H1 (cell line): ENCODE measurements at regions not wholly inside any gene's neighbourhood (a gene's known extent, or its start where the extent isn't known, plus 50 kb on each side); places are given as distances from the start of the nearest gene placed in this dataset.

Experiments
- CTCF ChIA-PET: fragments of 300-600 bp; sonication (Branson Sonifier 250); formaldehyde crosslinking; loops from one replicate; lab custom pipeline; 2021; ENCODE audit not compliant: partially characterized antibody; lab: Charles Lee
- POLR2A ChIA-PET: fragments of 300-600 bp; sonication (Branson Sonifier 250); formaldehyde crosslinking; loops from one replicate; lab custom pipeline; 2021; ENCODE audit warnings: inconsistent platforms; ENCODE audit not compliant: partially characterized antibody; lab: Charles Lee
- DNase-seq, 2 experiments: peaks; one replicate each; pipeline versions ENCODE4 v3.0.0 to v3.0.0-alpha.2; 2010 to 2022; ENCODE audit warnings: low spot score in 2 of 2, low read depth in 1 of 2, mixed read lengths in 1 of 2
- FAIRE-seq: peaks from 2 replicates; lab custom pipeline; 2011; peaks lifted over from hg19 to GRCh38; lab: Jason Lieb, UNC
- H2AFZ ChIP-seq: 2 replicates; pipeline ENCODE4 v1.8.1; 2012; ENCODE audit warnings: low read length, inconsistent platforms
- H2AK5ac ChIP-seq: 2 replicates; pipeline ENCODE4 v1.6.1; 2013; ENCODE audit warnings: low read depth, low read length
- H2BK120ac ChIP-seq: replicated peaks from 2 replicates; pipeline ENCODE3; 2013; ENCODE audit warnings: low read depth, low read length, inconsistent platforms
- H2BK12ac ChIP-seq: 2 replicates; pipeline ENCODE4 v1.6.1; 2013; ENCODE audit warnings: low read depth, low read length
- H2BK15ac ChIP-seq: 2 replicates; pipeline ENCODE4 v1.6.1; 2013; ENCODE audit warnings: low read length
- H2BK20ac ChIP-seq: 2 replicates; pipeline ENCODE4 v1.6.1; 2013; ENCODE audit warnings: low read length
- H2BK5ac ChIP-seq: 2 replicates; pipeline ENCODE4 v1.6.1; 2013; ENCODE audit warnings: low read depth, low read length
- H3K14ac ChIP-seq: 2 replicates; pipeline ENCODE4 v1.6.1; 2013; ENCODE audit warnings: inconsistent platforms; ENCODE audit not compliant: insufficient read length
- H3K18ac ChIP-seq: 2 replicates; pipeline ENCODE4 v1.6.1; 2013; ENCODE audit warnings: low read length; ENCODE audit errors: extremely low read depth
- H3K23ac ChIP-seq: 2 replicates; pipeline ENCODE4 v1.6.1; 2013; ENCODE audit warnings: inconsistent platforms; ENCODE audit not compliant: insufficient read length
- H3K23me2 ChIP-seq: 2 replicates; pipeline ENCODE4 v1.6.1; 2013; ENCODE audit warnings: low read depth, low read length
- H3K27ac ChIP-seq: 2 replicates; pipeline ENCODE4 v1.6.1; 2011; ENCODE audit warnings: low read depth, low read length, inconsistent platforms
- H3K27me3 ChIP-seq, 4 experiments: replicated peaks in 1 of 4; 1 replicate in 1 of 4; 2 replicates in 3 of 4; pipeline versions ENCODE4 v1.6.1 to v1.8.1; 2011 to 2013; ENCODE audit warnings: low read length in 3 of 4, mild to moderate bottlenecking in 3 of 4, inconsistent platforms in 2 of 4, mixed read lengths in 2 of 4, moderate library complexity in 1 of 4; ENCODE audit not compliant: control insufficient read depth in 3 of 4, insufficient read depth in 3 of 4; ENCODE audit errors: extremely low read depth in 1 of 4
- H3K36me3 ChIP-seq, 4 experiments: 2 replicates each; pipeline versions ENCODE4 v1.6.1 to v1.8.1; 2011 to 2013; ENCODE audit warnings: mild to moderate bottlenecking in 4 of 4, low read length in 3 of 4, moderate library complexity in 2 of 4, control low read depth in 1 of 4, inconsistent platforms in 1 of 4; ENCODE audit not compliant: insufficient read depth in 4 of 4, control insufficient read depth in 2 of 4
- H3K4ac ChIP-seq: replicated peaks from 2 replicates; pipeline ENCODE3; 2013; ENCODE audit warnings: low read length, low read depth, mixed read lengths, inconsistent platforms; ENCODE audit not compliant: insufficient read length
- H3K4me1 ChIP-seq, 4 experiments: replicated peaks in 1 of 4; 1 replicate in 1 of 4; 2 replicates in 3 of 4; pipeline versions ENCODE4 v1.6.1 to v1.8.1; 2011 to 2013; ENCODE audit warnings: low read length in 3 of 4, inconsistent platforms in 2 of 4, mixed read lengths in 1 of 4; ENCODE audit not compliant: insufficient read depth in 4 of 4, control insufficient read depth in 3 of 4
- H3K4me2 ChIP-seq, 2 experiments: 2 replicates each; pipeline versions ENCODE4 v1.6.1 to v1.8.1; 2011 to 2013; ENCODE audit warnings: low read depth in 2 of 2, low read length in 2 of 2, control low read depth in 1 of 2, inconsistent platforms in 1 of 2, mild to moderate bottlenecking in 1 of 2; ENCODE audit not compliant: insufficient read depth in 1 of 2
- H3K4me3 ChIP-seq, 4 experiments: fragments of 200-600, 300-600 bp in 1 of 4; sonication (generic), shearing (Covaris generic), sonication (Bioruptor Twin) in 1 of 4; 2 replicates each; pipeline versions ENCODE4 v1.5.1 to v1.8.1; 2011 to 2016; ENCODE audit warnings: low read length in 4 of 4, low read depth in 3 of 4, control low read depth in 2 of 4, inconsistent platforms in 2 of 4, mild to moderate bottlenecking in 2 of 4, mixed read lengths in 1 of 4, moderate library complexity in 1 of 4; ENCODE audit not compliant: insufficient read depth in 2 of 4; ENCODE audit errors: extremely low read depth in 1 of 4
- H3K56ac ChIP-seq: replicated peaks from 2 replicates; pipeline ENCODE3; 2013; ENCODE audit warnings: low read depth, mild to moderate bottlenecking, mixed read lengths, low read length, inconsistent platforms; ENCODE audit not compliant: insufficient read length
- H3K79me1 ChIP-seq: 2 replicates; pipeline ENCODE4 v1.6.1; 2013; ENCODE audit warnings: low read depth, low read length, control low read depth
- H3K79me2 ChIP-seq, 2 experiments: 2 replicates each; pipeline versions ENCODE4 v1.6.1 to v1.8.1; 2012 to 2013; ENCODE audit warnings: low read length in 2 of 2, mild to moderate bottlenecking in 2 of 2, inconsistent platforms in 1 of 2; ENCODE audit not compliant: insufficient read depth in 2 of 2, control insufficient read depth in 1 of 2
- H3K9ac ChIP-seq, 4 experiments: replicated peaks in 1 of 4; 1 replicate in 1 of 4; 2 replicates in 3 of 4; pipeline versions ENCODE4 v1.6.1 to v1.8.1; 2011 to 2013; ENCODE audit warnings: low read depth in 3 of 4, low read length in 3 of 4, control low read depth in 2 of 4, mild to moderate bottlenecking in 2 of 4, moderate library complexity in 2 of 4, inconsistent platforms in 1 of 4; ENCODE audit errors: extremely low read depth in 1 of 4
- H3K9me3 ChIP-seq, 2 experiments: 2 replicates each; pipeline versions ENCODE4 v1.6.1 to v1.8.1; 2012 to 2013; ENCODE audit warnings: mild to moderate bottlenecking in 2 of 2, moderate library complexity in 2 of 2, control low read depth in 1 of 2, inconsistent platforms in 1 of 2, low read depth in 1 of 2, low read length in 1 of 2, mixed read lengths in 1 of 2; ENCODE audit not compliant: insufficient read depth in 2 of 2
- H4K20me1 ChIP-seq, 2 experiments: replicated peaks in 1 of 2; 2 replicates each; pipeline versions ENCODE3 to v1.8.1; 2011 to 2013; ENCODE audit warnings: inconsistent platforms in 2 of 2, low read length in 2 of 2, mild to moderate bottlenecking in 1 of 2; ENCODE audit not compliant: insufficient read depth in 2 of 2, control insufficient read depth in 1 of 2
- H4K5ac ChIP-seq: 2 replicates; pipeline ENCODE4 v1.6.1; 2013; ENCODE audit warnings: low read length, low read depth, mixed read lengths, inconsistent platforms; ENCODE audit not compliant: insufficient read length
- H4K8ac ChIP-seq: 2 replicates; pipeline ENCODE4 v1.8.0; 2013; ENCODE audit warnings: mild to moderate bottlenecking, moderate library complexity, low read length, inconsistent platforms; ENCODE audit not compliant: insufficient read depth; ENCODE audit errors: extremely low read depth
- H4K91ac ChIP-seq: replicated peaks from 2 replicates; pipeline ENCODE3; 2013; ENCODE audit warnings: low read length, mixed read lengths, inconsistent platforms; ENCODE audit not compliant: insufficient read length
- CREB1 ChIP-seq: IDR thresholded peaks from 2 replicates; pipeline ENCODE4 v1.6.1; 2012; ENCODE audit warnings: inconsistent platforms
- JUND ChIP-seq: IDR thresholded peaks from 2 replicates; pipeline ENCODE4 v1.6.1; 2011; ENCODE audit warnings: mild to moderate bottlenecking, improper control_type of control experiment, low read length
- SP2 ChIP-seq: IDR thresholded peaks from 2 replicates; pipeline ENCODE4 v1.6.1; 2012; ENCODE audit warnings: mild to moderate bottlenecking, low read length, inconsistent platforms
- YY1 ChIP-seq: IDR thresholded peaks from 2 replicates; pipeline ENCODE4 v1.6.1; 2011; ENCODE audit warnings: low read depth, mild to moderate bottlenecking, low read length
- WGBS, 2 experiments: shearing (Covaris generic) in 1 of 2; methylation state at CpG; one replicate each; pipeline versions ENCODE4 v1.1.6 to v1.1.7; 2013 to 2015; ENCODE audit warnings: low lambda C conversion rate in 2 of 2, mixed read lengths in 2 of 2, inconsistent platforms in 1 of 2, low coverage in 1 of 2, missing lambda C conversion rate in 1 of 2; ENCODE audit not compliant: insufficient replicate concordance in 2 of 2, insufficient coverage in 1 of 2, insufficient read length in 1 of 2; ENCODE audit errors: extremely low coverage in 1 of 2, missing lambda C conversion rate in 1 of 2; 5-methylcytosine and 5-hydroxymethylcytosine counted together

DNA sequence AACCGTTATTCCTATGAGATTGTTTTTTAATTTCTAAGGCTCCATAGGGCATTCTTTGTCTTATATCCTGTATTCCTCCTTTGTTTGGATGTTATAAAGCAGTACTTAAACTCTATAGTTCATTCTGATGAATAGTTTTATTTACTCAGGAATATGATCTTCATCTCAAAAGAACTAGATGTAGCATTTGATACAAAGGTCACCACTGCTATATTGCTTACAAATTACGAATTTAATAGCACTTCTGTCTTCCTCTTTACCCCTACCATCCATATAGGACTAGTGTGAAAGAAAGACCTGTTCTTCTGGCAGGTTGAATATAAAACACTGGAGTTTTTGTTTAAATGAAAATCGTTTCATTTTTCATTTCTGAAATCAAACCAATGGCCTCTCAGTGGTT, 468.1 kb upstream of the CXADR start:
- Histone ChIP-seq H3K4ac (no peak overlapping the region), H4K91ac (no peak overlapping the region), H2BK20ac (no peak overlapping the region), H2BK12ac (no peak overlapping the region), H2AFZ (no peak overlapping the region), H4K20me1 (no peaks in the 10 kb centered on the region), H3K4me1 (no peaks in the 10 kb centered on the region; a peak in 1 of 7 replicates), H2AK5ac (no peak overlapping the region), H3K14ac (no peak overlapping the region), H2BK15ac (no peak overlapping the region), H4K5ac (no peak overlapping the region), H3K23ac (no peak overlapping the region), H3K79me1 (no peaks in the 10 kb centered on the region), H3K4me2 (no peak overlapping the region), H3K27me3 (no peaks in the 10 kb centered on the region), H3K27ac (no peak overlapping the region), H2BK5ac (no peak overlapping the region), H3K9me3 (peaks cover 0 to 2% of the 10 kb centered on the region in 2 experiments; a peak in 1 of 4 replicates), H3K9ac (no peak overlapping the region), H3K79me2 (no peaks in the 10 kb centered on the region), H3K18ac (no peak overlapping the region), H3K4me3 (no peak overlapping the region), H4K8ac (no peak overlapping the region), H3K23me2 (no peaks in the 10 kb centered on the region), H3K36me3 (peaks cover 0 to 3% (median 0%) of the 10 kb centered on the region in 4 experiments; a peak in 1 of 8 replicates), H2BK120ac (no peak overlapping the region), H3K56ac (no peak overlapping the region)
- no peak for FAIRE-seq
- POLR2A ChIA-PET: no interaction called here
- CTCF ChIA-PET: interaction anchor here (0.9 to 3.2 kb wide), 4 partner anchors 9 to 60 kb away, joined by 3 to 10 read pairs (median 4); no protein-coding TSS in a partner anchor
- no peak for DNase-seq
- TF ChIP-seq SP2: no peak
- TF ChIP-seq JUND: no peak
- no peak for TF ChIP-seq YY1
- no peak for TF ChIP-seq CREB1
- 95% methylated on average over 3 of the region's 3 CpGs; no CpG with 5 or more reads in 1 of the 2 experiments for WGBS, 2 experiments
